CD8-positive, alpha-beta memory T cell (primary cell): ENCODE measurements at regions not wholly inside any gene's neighbourhood (a gene's known extent, or its start where the extent isn't known, plus 50 kb on each side); places are given as distances from the start of the nearest gene placed in this dataset.

Experiments
- CTCF ChIA-PET: fragments of 350-600 bp; sonication (Branson Sonifier 250); formaldehyde crosslinking; loops from one replicate; lab custom pipeline; 2021; ENCODE audit warnings: antibody characterized with exemption; lab: Charles Lee
- POLR2A ChIA-PET: fragments of 350-600 bp; sonication (Branson Sonifier 250); formaldehyde crosslinking; loops from one replicate; lab custom pipeline; 2021; ENCODE audit warnings: antibody characterized with exemption; lab: Charles Lee
- DNase-seq, 5 donors: peaks; one replicate each; pipeline versions ENCODE4 v3.0.0 to v3.0.0-alpha.2; 2020 to 2022; ENCODE audit warnings: mixed read lengths in 1 of 5
- H3K27ac ChIP-seq: one replicate; pipeline ENCODE4 v1.7.0; 2013; ENCODE audit warnings: low read depth, mild to moderate bottlenecking, low read length, moderate library complexity
- H3K27me3 ChIP-seq: 2 replicates; pipeline ENCODE4 v1.7.0; 2013; ENCODE audit warnings: low read length, mild to moderate bottlenecking; ENCODE audit not compliant: insufficient read depth, poor library complexity, severe bottlenecking
- H3K36me3 ChIP-seq: 2 replicates; pipeline ENCODE4 v1.7.0; 2013; ENCODE audit warnings: mild to moderate bottlenecking, low read length, moderate library complexity; ENCODE audit not compliant: insufficient read depth
- H3K4me1 ChIP-seq: 2 replicates; pipeline ENCODE4 v1.7.0; 2013; ENCODE audit warnings: mild to moderate bottlenecking, low read length, moderate library complexity; ENCODE audit not compliant: insufficient read depth
- H3K4me3 ChIP-seq: 2 replicates; pipeline ENCODE4 v1.7.0; 2013; ENCODE audit warnings: mild to moderate bottlenecking, low read length
- H3K9me3 ChIP-seq: 2 replicates; pipeline ENCODE4 v1.7.0; 2013; ENCODE audit warnings: mild to moderate bottlenecking, low read length
- H3K27ac Mint-ChIP-seq, 8 donors: one replicate each; pipeline ENCODE4 v1.8.0; 2020 to 2021; ENCODE audit warnings: mixed read lengths in 8 of 8, mild to moderate bottlenecking in 6 of 8, inconsistent platforms in 3 of 8, moderate library complexity in 3 of 8
- H3K27me3 Mint-ChIP-seq, 2 donors: one replicate each; pipeline ENCODE4 v1.8.0; 2020 to 2021; ENCODE audit warnings: mixed read lengths in 2 of 2, mild to moderate bottlenecking in 1 of 2, moderate library complexity in 1 of 2
- H3K36me3 Mint-ChIP-seq, 3 donors: one replicate each; pipeline ENCODE4 v1.8.0; 2020 to 2021; ENCODE audit warnings: mixed read lengths in 3 of 3, inconsistent platforms in 1 of 3, mild to moderate bottlenecking in 1 of 3
- H3K4me1 Mint-ChIP-seq, 3 donors: one replicate each; pipeline ENCODE4 v1.8.0; 2020 to 2021; ENCODE audit warnings: mixed read lengths in 3 of 3, inconsistent platforms in 1 of 3, mild to moderate bottlenecking in 1 of 3
- H3K4me3 Mint-ChIP-seq, 7 donors: one replicate each; pipeline ENCODE4 v1.8.0; 2020 to 2021; ENCODE audit warnings: mixed read lengths in 7 of 7, mild to moderate bottlenecking in 6 of 7, moderate library complexity in 4 of 7, inconsistent platforms in 2 of 7
- H3K9me3 Mint-ChIP-seq, 5 donors: one replicate each; pipeline ENCODE4 v1.8.0; 2020 to 2022; ENCODE audit warnings: mixed read lengths in 5 of 5, mild to moderate bottlenecking in 3 of 5, moderate library complexity in 2 of 5, inconsistent platforms in 1 of 5

GRCh38 chr5:93076566-93076965 is 504.5 kb downstream of the NR2F1-AS1 start:
- ChIA-PET CTCF (no interaction called here), POLR2A (no interaction called here)
- H3K4me3 ChIP-seq, result no peak overlapping the region
- H3K4me3 Mint-ChIP-seq, result no peak overlapping the region
- H3K4me1 ChIP-seq, result no peaks in the 10 kb centered on the region
- no peaks in the 10 kb centered on the region for H3K4me1 Mint-ChIP-seq
- H3K27ac Mint-ChIP-seq, result no peak overlapping the region
- no peak for DNase-seq
- no peaks in the 10 kb centered on the region for H3K36me3 Mint-ChIP-seq
- no peaks in the 10 kb centered on the region for H3K36me3 ChIP-seq
- H3K9me3 Mint-ChIP-seq, result peaks cover 0 to 6% (median 0%) of the 10 kb centered on the region in 5 donors
- H3K27me3 ChIP-seq, result no peaks in the 10 kb centered on the region
- H3K9me3 ChIP-seq, result no peaks in the 10 kb centered on the region
- H3K27me3 Mint-ChIP-seq, result no peaks in the 10 kb centered on the region
- no peak overlapping the region for H3K27ac ChIP-seq

GRCh38 chr5:93076096-93076495 is 504.9 kb downstream of the NR2F1-AS1 start:
- H3K27me3 ChIP-seq, result no peaks in the 10 kb centered on the region
- no peaks in the 10 kb centered on the region for H3K4me1 ChIP-seq
- Mint-ChIP-seq H3K36me3 (no peaks in the 10 kb centered on the region), H3K27me3 (no peaks in the 10 kb centered on the region), H3K4me3 (no peak overlapping the region), H3K27ac (no peak overlapping the region), H3K4me1 (no peaks in the 10 kb centered on the region), H3K9me3 (peaks cover 0 to 3% (median 0%) of the 10 kb centered on the region in 5 donors)
- H3K9me3 ChIP-seq, result no peaks in the 10 kb centered on the region
- DNase-seq, result no peak
- no peaks in the 10 kb centered on the region for H3K36me3 ChIP-seq
- ChIA-PET CTCF (no interaction called here), POLR2A (no interaction called here)
- H3K27ac ChIP-seq, result no peak overlapping the region
- H3K4me3 ChIP-seq, result no peak overlapping the region

GRCh38 chr5:93073547-93073946 is 507.5 kb downstream of the NR2F1-AS1 start:
- H3K4me1 ChIP-seq, result no peaks in the 10 kb centered on the region
- no peaks in the 10 kb centered on the region for H3K27me3 ChIP-seq
- H3K4me3 ChIP-seq, result no peak overlapping the region
- H3K4me3 Mint-ChIP-seq, result no peak overlapping the region
- no peaks in the 10 kb centered on the region for H3K36me3 ChIP-seq
- ChIA-PET CTCF (no interaction called here), POLR2A (no interaction called here)
- H3K27ac ChIP-seq, result no peak overlapping the region
- no peaks in the 10 kb centered on the region for H3K27me3 Mint-ChIP-seq
- H3K9me3 ChIP-seq, result no peaks in the 10 kb centered on the region
- H3K36me3 Mint-ChIP-seq, result no peaks in the 10 kb centered on the region
- H3K27ac Mint-ChIP-seq, result no peak overlapping the region
- H3K4me1 Mint-ChIP-seq, result no peaks in the 10 kb centered on the region
- DNase-seq, result no peak
- peaks cover 0 to 1% (median 0%) of the 10 kb centered on the region in 5 donors for H3K9me3 Mint-ChIP-seq

DNA sequence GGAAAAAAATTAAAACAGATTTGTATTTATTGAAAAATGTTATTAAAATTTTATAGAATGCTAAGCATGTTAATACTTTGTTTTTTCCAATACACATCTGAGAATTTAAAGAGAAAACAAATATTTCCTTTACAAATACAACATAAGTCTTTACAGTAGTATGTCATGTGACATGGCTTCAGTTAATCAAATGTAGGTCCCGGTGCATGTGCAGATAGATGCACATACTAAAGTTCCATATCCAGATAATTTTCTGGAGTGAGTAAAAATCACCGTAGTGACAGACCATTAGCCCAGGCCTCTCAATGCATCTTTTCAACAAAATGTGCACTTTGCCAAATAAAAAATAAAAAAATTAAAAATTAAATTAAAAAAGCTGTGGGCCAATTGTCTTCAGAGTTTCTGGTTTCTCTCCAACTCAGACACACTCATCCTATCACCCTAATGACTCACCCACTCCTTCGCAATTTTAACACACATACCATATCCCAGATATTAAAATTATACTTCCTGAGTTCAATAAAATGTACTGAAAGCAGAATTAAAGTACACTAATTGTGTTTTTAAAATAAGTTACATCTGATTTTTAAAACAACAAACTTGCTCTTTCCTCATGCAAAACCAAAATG is 508.1 kb downstream of the NR2F1-AS1 start:
- H3K9me3 ChIP-seq, result no peaks in the 10 kb centered on the region
- no peaks in the 10 kb centered on the region for H3K4me1 ChIP-seq
- no peaks in the 10 kb centered on the region for H3K36me3 ChIP-seq
- DNase-seq, result no peak
- Mint-ChIP-seq H3K27ac (no peak overlapping the region), H3K4me1 (no peaks in the 10 kb centered on the region), H3K27me3 (no peaks in the 10 kb centered on the region), H3K36me3 (no peaks in the 10 kb centered on the region), H3K9me3 (peaks cover 0 to 1% (median 0%) of the 10 kb centered on the region in 5 donors), H3K4me3 (no peak overlapping the region)
- H3K27me3 ChIP-seq, result no peaks in the 10 kb centered on the region
- CTCF ChIA-PET, result no interaction called here
- POLR2A ChIA-PET, result no interaction called here
- no peak overlapping the region for H3K27ac ChIP-seq
- H3K4me3 ChIP-seq, result no peak overlapping the region

GRCh38 chr5:93071710-93072109 is 509.3 kb downstream of the NR2F1-AS1 start:
- Mint-ChIP-seq H3K4me1 (no peaks in the 10 kb centered on the region), H3K4me3 (no peak overlapping the region), H3K27me3 (no peaks in the 10 kb centered on the region), H3K9me3 (peaks cover 0 to 1% (median 0%) of the 10 kb centered on the region in 5 donors), H3K27ac (no peak overlapping the region), H3K36me3 (no peaks in the 10 kb centered on the region)
- H3K4me1 ChIP-seq, result no peaks in the 10 kb centered on the region
- CTCF ChIA-PET, result no interaction called here
- H3K27me3 ChIP-seq, result no peaks in the 10 kb centered on the region
- H3K27ac ChIP-seq, result no peak overlapping the region
- POLR2A ChIA-PET, result no interaction called here
- no peak overlapping the region for H3K4me3 ChIP-seq
- H3K9me3 ChIP-seq, result no peaks in the 10 kb centered on the region
- no peaks in the 10 kb centered on the region for H3K36me3 ChIP-seq
- DNase-seq, result no peak

GRCh38 chr5:93070938-93071337 is 510.1 kb downstream of the NR2F1-AS1 start:
- no peaks in the 10 kb centered on the region for H3K36me3 Mint-ChIP-seq
- Histone ChIP-seq H3K4me1 (no peaks in the 10 kb centered on the region), H3K27me3 (no peaks in the 10 kb centered on the region), H3K36me3 (no peaks in the 10 kb centered on the region), H3K27ac (no peak overlapping the region), H3K4me3 (no peak overlapping the region), H3K9me3 (no peaks in the 10 kb centered on the region)
- peaks cover 0 to 1% of the 10 kb centered on the region in 2 donors for H3K27me3 Mint-ChIP-seq
- POLR2A ChIA-PET, result no interaction called here
- CTCF ChIA-PET, result no interaction called here
- H3K4me3 Mint-ChIP-seq, result no peak overlapping the region
- peaks cover 0 to 1% (median 0%) of the 10 kb centered on the region in 5 donors for H3K9me3 Mint-ChIP-seq
- H3K4me1 Mint-ChIP-seq, result no peaks in the 10 kb centered on the region
- no peak for DNase-seq
- H3K27ac Mint-ChIP-seq, result no peak overlapping the region

DNA sequence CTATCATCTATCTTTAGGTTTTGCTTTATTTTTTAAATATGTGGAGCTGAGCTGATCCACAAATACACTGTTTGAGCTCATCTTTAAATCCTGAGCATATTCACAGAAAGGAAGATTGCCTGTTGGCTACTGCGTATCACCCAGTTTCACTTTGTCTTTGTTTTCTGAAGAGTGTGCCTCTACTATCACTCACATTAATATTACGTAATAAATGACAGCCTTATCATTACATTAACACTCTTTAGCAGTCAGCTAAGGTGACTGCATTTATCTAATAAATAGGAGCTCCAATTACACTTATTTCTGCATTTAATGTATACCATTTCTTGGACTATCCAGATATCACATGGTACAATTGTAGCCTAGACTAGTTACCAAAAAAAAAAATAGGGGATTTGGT is 511.7 kb downstream of the NR2F1-AS1 start:
- no peaks in the 10 kb centered on the region for H3K36me3 Mint-ChIP-seq
- no peaks in the 10 kb centered on the region for H3K4me1 Mint-ChIP-seq
- H3K27ac Mint-ChIP-seq, result no peak overlapping the region
- DNase-seq, result no peak
- H3K9me3 Mint-ChIP-seq, result peaks cover 0 to 1% (median 0%) of the 10 kb centered on the region in 5 donors
- Histone ChIP-seq H3K4me3 (no peak overlapping the region), H3K4me1 (no peaks in the 10 kb centered on the region), H3K27me3 (no peaks in the 10 kb centered on the region), H3K9me3 (no peaks in the 10 kb centered on the region), H3K36me3 (no peaks in the 10 kb centered on the region), H3K27ac (no peak overlapping the region)
- H3K27me3 Mint-ChIP-seq, result peaks cover 0 to 2% of the 10 kb centered on the region in 2 donors
- POLR2A ChIA-PET, result no interaction called here
- H3K4me3 Mint-ChIP-seq, result no peak overlapping the region
- CTCF ChIA-PET, result no interaction called here

- Histone ChIP-seq H3K27me3 (no peaks in the 10 kb centered on the region), H3K27ac (no peak overlapping the region), H3K9me3 (no peaks in the 10 kb centered on the region), H3K4me1 (no peaks in the 10 kb centered on the region), H3K36me3 (no peaks in the 10 kb centered on the region), H3K4me3 (no peak overlapping the region)
- no peaks in the 10 kb centered on the region for H3K4me1 Mint-ChIP-seq
- H3K4me3 Mint-ChIP-seq, result no peak overlapping the region
- H3K9me3 Mint-ChIP-seq, result no peaks in the 10 kb centered on the region
- peaks cover 0 to 2% of the 10 kb centered on the region in 2 donors for H3K27me3 Mint-ChIP-seq
- H3K36me3 Mint-ChIP-seq, result no peaks in the 10 kb centered on the region
- CTCF ChIA-PET, result no interaction called here
- DNase-seq, result no peak
- H3K27ac Mint-ChIP-seq, result no peak overlapping the region
- POLR2A ChIA-PET, result no interaction called here
Measured at GRCh38 chr5:93062548-93062947, 518.5 kb downstream of the NR2F1-AS1 start.
